HL-60 (cell line): ENCODE measurements at regions not wholly inside any gene's neighbourhood (a gene's known extent, or its start where the extent isn't known, plus 50 kb on each side); places are given as distances from the start of the nearest gene placed in this dataset.

Experiments
- DNase-seq, 2 experiments: peaks; one replicate each; pipeline ENCODE4 v3.0.0-alpha.2; 2010 to 2020; ENCODE audit warnings: low read depth in 1 of 2, low spot score in 1 of 2
- H3K27ac ChIP-seq: fragments of 250-450 bp; sonication (Bioruptor Pico); replicated peaks from 2 replicates; pipeline ENCODE4 v1.5.1; 2020; ENCODE audit warnings: mild to moderate bottlenecking, moderate library complexity
- H3K27me3 ChIP-seq: fragments of 250-450 bp; sonication (Bioruptor Pico); 2 replicates; pipeline ENCODE4 v1.5.1; 2021; ENCODE audit warnings: mild to moderate bottlenecking, moderate library complexity; ENCODE audit not compliant: insufficient read depth, poor library complexity, severe bottlenecking
- H3K4me3 ChIP-seq: replicated peaks from 2 replicates; pipeline ENCODE4 v1.5.1; 2011; ENCODE audit warnings: mild to moderate bottlenecking, control low read depth, low read length; ENCODE audit not compliant: insufficient read depth
- CTCF ChIP-seq: IDR thresholded peaks from one replicate; pipeline ENCODE4 v1.5.1; 2011; ENCODE audit warnings: low read length, control low read depth, inconsistent platforms; ENCODE audit not compliant: insufficient read depth
- GABPA ChIP-seq: IDR thresholded peaks from 2 replicates; pipeline ENCODE4 v1.6.1; 2012; ENCODE audit warnings: low read depth
- POLR2AphosphoS5 ChIP-seq: IDR thresholded peaks from 2 replicates; pipeline ENCODE4 v1.6.1; 2012; ENCODE audit warnings: low read depth
- SPI1 ChIP-seq: IDR thresholded peaks from 2 replicates; pipeline ENCODE4 v1.6.1; 2012; ENCODE audit warnings: low read depth, mild to moderate bottlenecking, borderline replicate concordance
- TF ChIP-seq, protein P1 (sequence below): IDR thresholded peaks from 2 replicates; pipeline ENCODE4 v1.6.1; 2012; ENCODE audit warnings: low read depth; ENCODE audit not compliant: insufficient replicate concordance

- TF ChIP-seq, protein P1, sequence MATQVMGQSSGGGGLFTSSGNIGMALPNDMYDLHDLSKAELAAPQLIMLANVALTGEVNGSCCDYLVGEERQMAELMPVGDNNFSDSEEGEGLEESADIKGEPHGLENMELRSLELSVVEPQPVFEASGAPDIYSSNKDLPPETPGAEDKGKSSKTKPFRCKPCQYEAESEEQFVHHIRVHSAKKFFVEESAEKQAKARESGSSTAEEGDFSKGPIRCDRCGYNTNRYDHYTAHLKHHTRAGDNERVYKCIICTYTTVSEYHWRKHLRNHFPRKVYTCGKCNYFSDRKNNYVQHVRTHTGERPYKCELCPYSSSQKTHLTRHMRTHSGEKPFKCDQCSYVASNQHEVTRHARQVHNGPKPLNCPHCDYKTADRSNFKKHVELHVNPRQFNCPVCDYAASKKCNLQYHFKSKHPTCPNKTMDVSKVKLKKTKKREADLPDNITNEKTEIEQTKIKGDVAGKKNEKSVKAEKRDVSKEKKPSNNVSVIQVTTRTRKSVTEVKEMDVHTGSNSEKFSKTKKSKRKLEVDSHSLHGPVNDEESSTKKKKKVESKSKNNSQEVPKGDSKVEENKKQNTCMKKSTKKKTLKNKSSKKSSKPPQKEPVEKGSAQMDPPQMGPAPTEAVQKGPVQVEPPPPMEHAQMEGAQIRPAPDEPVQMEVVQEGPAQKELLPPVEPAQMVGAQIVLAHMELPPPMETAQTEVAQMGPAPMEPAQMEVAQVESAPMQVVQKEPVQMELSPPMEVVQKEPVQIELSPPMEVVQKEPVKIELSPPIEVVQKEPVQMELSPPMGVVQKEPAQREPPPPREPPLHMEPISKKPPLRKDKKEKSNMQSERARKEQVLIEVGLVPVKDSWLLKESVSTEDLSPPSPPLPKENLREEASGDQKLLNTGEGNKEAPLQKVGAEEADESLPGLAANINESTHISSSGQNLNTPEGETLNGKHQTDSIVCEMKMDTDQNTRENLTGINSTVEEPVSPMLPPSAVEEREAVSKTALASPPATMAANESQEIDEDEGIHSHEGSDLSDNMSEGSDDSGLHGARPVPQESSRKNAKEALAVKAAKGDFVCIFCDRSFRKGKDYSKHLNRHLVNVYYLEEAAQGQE, result no peak
- TF ChIP-seq GABPA (no peak), POLR2AphosphoS5 (peak; percentile 84), CTCF (peak; percentile 17), SPI1 (peak; percentile 99)
- H3K4me3 ChIP-seq, result 0 out of 2 replicates have a peak overlapping the region, but pooled peaks have one; percentile 7
- H3K27me3 ChIP-seq, result no peaks in the 10 kb centered on the region
- DNase-seq, result peak; percentile 94 to 99
- H3K27ac ChIP-seq, result peak overlapping the region; percentile 80
Observed at GRCh38 chr6:11323666-11324452, 91.4 kb upstream of the NEDD9 start.

GRCh38 chr6:11322252-11322885, 89.9 kb upstream of the NEDD9 start:
- peak overlapping the region; percentile 80 for H3K27ac ChIP-seq
- no peak for DNase-seq
- TF ChIP-seq, protein P1, result no peak
- TF ChIP-seq CTCF, result no peak
- no peak for TF ChIP-seq GABPA
- TF ChIP-seq SPI1, result no peak
- no peak for TF ChIP-seq POLR2AphosphoS5
- H3K4me3 ChIP-seq, result no peak overlapping the region
- H3K27me3 ChIP-seq, result no peaks in the 10 kb centered on the region

GRCh38 chr6:11320914-11321597, 88.6 kb upstream of the NEDD9 start:
- Histone ChIP-seq H3K27ac (no peak overlapping the region), H3K4me3 (no peak overlapping the region), H3K27me3 (no peaks in the 10 kb centered on the region)
- TF ChIP-seq SPI1 (no peak), POLR2AphosphoS5 (no peak), CTCF (no peak), GABPA (no peak)
- TF ChIP-seq, protein P1, result no peak
- DNase-seq, result no peak
